ENCODE measurements at regions not wholly inside any gene's neighbourhood (a gene's known extent, or its start where the extent isn't known, plus 50 kb on each side); places are given as distances from the start of the nearest gene placed in this dataset.

GRCh38 chr6:93685494-93685893, 266.1 kb upstream of the EPHA7 start:
- TF ChIP-seq CTCF (IDR thresholded peaks at IDR 0.05) (no peak), POLR2A (IDR thresholded peaks at IDR 0.05) (no peak), POLR2AphosphoS5 (IDR thresholded peaks at IDR 0.05) (no peak), EP300 (IDR thresholded peaks at IDR 0.05) (no peak)
